HCT116 (cell line): ENCODE measurements at regions not wholly inside any gene's neighbourhood (a gene's known extent, or its start where the extent isn't known, plus 50 kb on each side); places are given as distances from the start of the nearest gene placed in this dataset.

Experiments
- ATAC-seq: fragments of 200-7000 bp; cut with Tn5 transposase; 2 replicates; pipeline ENCODE4 v1.9.1; 2020; ENCODE audit warnings: mild to moderate bottlenecking, moderate library complexity
- BruUV-seq: library from RNA; stranded (reverse); fragments of 400-500 nt; replicated peaks from 2 replicates; lab custom pipeline; 2021; lab: Mats Ljungman, UMichigan
- CTCF ChIA-PET: fragments of 300-600 bp; sonication (Branson Sonifier 250); formaldehyde crosslinking; loops from one replicate; lab custom pipeline; 2021; ENCODE audit warnings: antibody characterized with exemption; lab: Charles Lee
- POLR2A ChIA-PET: fragments of 300-600, 350-600 bp; sonication (Branson Sonifier 250); formaldehyde crosslinking; loops from one replicate; lab custom pipeline; 2021; ENCODE audit warnings: antibody characterized with exemption; lab: Charles Lee
- RAD21 ChIA-PET, 2 experiments: fragments of 300-600 bp; sonication (Branson Sonifier 250); formaldehyde crosslinking; loops; one replicate each; lab custom pipeline; 2023; ENCODE audit warnings: low total read pairs in 2 of 2; ENCODE audit not compliant: uncharacterized antibody in 2 of 2, unreplicated experiment in 2 of 2, low non-redundant PET in 1 of 2; lab: Charles Lee
- DNase-seq: peaks from one replicate; pipeline ENCODE4 v3.0.0-alpha.2; 2010; ENCODE audit warnings: low read depth, low spot score
- H2AFZ ChIP-seq: fragments of 200-600 bp; shearing (Covaris generic), sonication (generic); 2 replicates; pipeline ENCODE4 v1.6.1; 2017; ENCODE audit warnings: low read depth, mixed run types, mixed read lengths, antibody characterized with exemption, low read length; ENCODE audit not compliant: poor library complexity, severe bottlenecking
- H3K27ac ChIP-seq: 2 replicates; pipeline ENCODE4 v1.5.1; 2012; ENCODE audit warnings: low read depth, low read length
- H3K27me3 ChIP-seq: fragments of 200-600 bp; sonication (generic); 2 replicates; pipeline ENCODE4 v1.6.1; 2016; ENCODE audit warnings: mixed run types, low read length, mixed read lengths; ENCODE audit not compliant: insufficient read depth
- H3K36me3 ChIP-seq, 2 experiments: fragments of 200-500 bp in 1 of 2; fragments of 200-600 bp in 1 of 2; sonication (Bioruptor generic) in 1 of 2; sonication (generic) in 1 of 2; 2 replicates each; pipeline versions ENCODE4 v1.5.1 to v1.6.1; 2014 to 2016; ENCODE audit warnings: low read length in 2 of 2, inconsistent platforms in 1 of 2, mixed read lengths in 1 of 2, mixed run types in 1 of 2; ENCODE audit not compliant: insufficient read depth in 2 of 2, control insufficient read depth in 1 of 2
- H3K4me1 ChIP-seq, 2 experiments: fragments of 200-600 bp in 1 of 2; sonication (generic) in 1 of 2; 2 replicates each; pipeline versions ENCODE4 v1.5.1 to v1.6.1; 2012 to 2017; ENCODE audit warnings: low read length in 2 of 2, inconsistent platforms in 1 of 2, mild to moderate bottlenecking in 1 of 2, mixed read lengths in 1 of 2, mixed run types in 1 of 2, moderate library complexity in 1 of 2; ENCODE audit not compliant: insufficient read depth in 2 of 2, control insufficient read depth in 1 of 2
- H3K4me2 ChIP-seq: fragments of 200-600 bp; sonication (generic); 2 replicates; pipeline ENCODE4 v1.6.1; 2017; ENCODE audit warnings: mixed run types, low read length, mixed read lengths
- H3K4me3 ChIP-seq, 2 experiments: fragments of 200-600 bp in 1 of 2; sonication (generic) in 1 of 2; replicated peaks in 1 of 2; 2 replicates each; pipeline ENCODE4 v1.5.1; 2011 to 2016; ENCODE audit warnings: low read length in 2 of 2, control low read depth in 1 of 2, low read depth in 1 of 2, mild to moderate bottlenecking in 1 of 2, mixed read lengths in 1 of 2, mixed run types in 1 of 2
- H3K79me2 ChIP-seq: fragments of 200-600 bp; sonication (generic); 2 replicates; pipeline ENCODE4 v1.6.1; 2017; ENCODE audit warnings: mild to moderate bottlenecking, mixed run types, low read length, moderate library complexity, mixed read lengths; ENCODE audit not compliant: insufficient read depth
- H3K9ac ChIP-seq: fragments of 200-600 bp; sonication (generic); 2 replicates; pipeline ENCODE4 v1.6.1; 2016; ENCODE audit warnings: low read length, mixed read lengths
- H3K9me2 ChIP-seq: fragments of 200-600 bp; sonication (generic), shearing (Covaris generic); 2 replicates; pipeline ENCODE4 v1.6.1; 2017; ENCODE audit warnings: mixed run types, mild to moderate bottlenecking, moderate library complexity; ENCODE audit not compliant: insufficient read depth
- H3K9me3 ChIP-seq, 2 experiments: fragments of 200-500 bp in 1 of 2; fragments of 200-600 bp in 1 of 2; sonication (Bioruptor generic) in 1 of 2; sonication (generic) in 1 of 2; 2 replicates each; pipeline ENCODE4 v1.6.1; 2014 to 2017; ENCODE audit warnings: low read length in 2 of 2, mixed read lengths in 2 of 2, inconsistent platforms in 1 of 2, low read depth in 1 of 2, mild to moderate bottlenecking in 1 of 2, mixed run types in 1 of 2, moderate library complexity in 1 of 2; ENCODE audit not compliant: control insufficient read depth in 1 of 2, insufficient read depth in 1 of 2
- H4K20me1 ChIP-seq: fragments of 200-600 bp; sonication (generic), shearing (Covaris generic); 2 replicates; pipeline ENCODE4 v1.6.1; 2017; ENCODE audit warnings: mixed run types, mild to moderate bottlenecking, moderate library complexity; ENCODE audit not compliant: insufficient read depth
- CBX3 ChIP-seq: IDR thresholded peaks from 2 replicates; pipeline ENCODE4 v1.6.1; 2012; ENCODE audit warnings: low read depth
- EGR1 ChIP-seq: IDR thresholded peaks from 2 replicates; pipeline ENCODE4 v1.6.1; 2012; ENCODE audit warnings: low read depth
- ELF1 ChIP-seq: IDR thresholded peaks from 2 replicates; pipeline ENCODE4 v1.6.1; 2012; ENCODE audit warnings: low read depth, borderline replicate concordance
- EZH2 ChIP-seq: fragments of 200-600 bp; sonication (generic); IDR thresholded peaks from 2 replicates; pipeline ENCODE4 v1.6.1; 2017; ENCODE audit warnings: antibody characterized with exemption, mixed run types
- EZH2phosphoT487 ChIP-seq: fragments of 200-600 bp; IDR thresholded peaks from 2 replicates; pipeline ENCODE4 v1.6.1; 2018; ENCODE audit warnings: antibody characterized with exemption, borderline replicate concordance
- FOSL1 ChIP-seq: IDR thresholded peaks from 2 replicates; pipeline ENCODE4 v1.6.1; 2012; ENCODE audit warnings: low read depth
- JUND ChIP-seq: IDR thresholded peaks from 2 replicates; pipeline ENCODE4 v1.6.1; 2012
- POLR2A ChIP-seq: IDR thresholded peaks from 2 replicates; pipeline ENCODE4 v1.7.0; 2011; ENCODE audit warnings: borderline replicate concordance; ENCODE audit not compliant: insufficient read depth, insufficient read length; ENCODE audit errors: extremely low read depth
- POLR2AphosphoS5 ChIP-seq: IDR thresholded peaks from 2 replicates; pipeline ENCODE4 v1.6.1; 2011; ENCODE audit warnings: mild to moderate bottlenecking, low read depth, low read length, moderate library complexity
- RAD21 ChIP-seq: IDR thresholded peaks from 2 replicates; pipeline ENCODE4 v1.6.1; 2012; ENCODE audit warnings: low read depth, mild to moderate bottlenecking
- SIN3A ChIP-seq: IDR thresholded peaks from 2 replicates; pipeline ENCODE4 v1.6.1; 2012; ENCODE audit warnings: low read depth
- SP1 ChIP-seq: IDR thresholded peaks from 2 replicates; pipeline ENCODE4 v1.6.1; 2012; ENCODE audit warnings: low read depth
- TCF7L2 ChIP-seq: IDR thresholded peaks from 2 replicates; pipeline ENCODE4 v1.7.0; 2011; ENCODE audit warnings: borderline replicate concordance, inconsistent platforms; ENCODE audit not compliant: insufficient read depth, insufficient read length; ENCODE audit errors: extremely low read depth
- ZNF274 ChIP-seq: fragments of 200-500 bp; sonication (Bioruptor generic); IDR thresholded peaks from 2 replicates; pipeline ENCODE4 v1.6.1; 2014; ENCODE audit warnings: mild to moderate bottlenecking, low read depth, low read length, inconsistent platforms
- intact Hi-C: fragments of 100-400 bp; cut with micrococcal nuclease; formaldehyde crosslinking; loops from 2 replicates; pipeline ENCODE4 v1.10.0; 2022
- TF ChIP-seq, protein P1 (sequence below): IDR thresholded peaks from 2 replicates; pipeline ENCODE4 v1.6.1; 2012
- TF ChIP-seq, protein P2 (sequence below): IDR thresholded peaks from 2 replicates; pipeline ENCODE4 v1.6.1; 2012
- TF ChIP-seq, protein P3 (sequence below), 3 experiments: fragments of 200-600 bp in 1 of 3; sonication (generic) in 1 of 3; IDR thresholded peaks in 2 of 3; conservative IDR thresholded peaks in 1 of 3; 2 replicates each; pipeline ENCODE4 v1.5.1; 2012 to 2017; ENCODE audit warnings: low read depth in 2 of 3, low read length in 2 of 3, antibody characterized with exemption in 1 of 3, borderline replicate concordance in 1 of 3, control low read depth in 1 of 3, mild to moderate bottlenecking in 1 of 3, mixed read lengths in 1 of 3, mixed run types in 1 of 3, moderate library complexity in 1 of 3; ENCODE audit not compliant: insufficient read depth in 1 of 3
- TF ChIP-seq, protein P4 (sequence below): IDR thresholded peaks from 2 replicates; pipeline ENCODE4 v1.6.1; 2012; ENCODE audit warnings: low read depth

GRCh38 chr4:20313237-20314030 lies 61.7 kb downstream of the SLIT2 start (continued):
- TF ChIP-seq ZNF274 (no peak), RAD21 (peak; percentile 32; the same call in 1 of the 2 replicates)
- TF ChIP-seq, protein P1, sequence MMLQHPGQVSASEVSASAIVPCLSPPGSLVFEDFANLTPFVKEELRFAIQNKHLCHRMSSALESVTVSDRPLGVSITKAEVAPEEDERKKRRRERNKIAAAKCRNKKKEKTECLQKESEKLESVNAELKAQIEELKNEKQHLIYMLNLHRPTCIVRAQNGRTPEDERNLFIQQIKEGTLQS = no peak

DNA sequence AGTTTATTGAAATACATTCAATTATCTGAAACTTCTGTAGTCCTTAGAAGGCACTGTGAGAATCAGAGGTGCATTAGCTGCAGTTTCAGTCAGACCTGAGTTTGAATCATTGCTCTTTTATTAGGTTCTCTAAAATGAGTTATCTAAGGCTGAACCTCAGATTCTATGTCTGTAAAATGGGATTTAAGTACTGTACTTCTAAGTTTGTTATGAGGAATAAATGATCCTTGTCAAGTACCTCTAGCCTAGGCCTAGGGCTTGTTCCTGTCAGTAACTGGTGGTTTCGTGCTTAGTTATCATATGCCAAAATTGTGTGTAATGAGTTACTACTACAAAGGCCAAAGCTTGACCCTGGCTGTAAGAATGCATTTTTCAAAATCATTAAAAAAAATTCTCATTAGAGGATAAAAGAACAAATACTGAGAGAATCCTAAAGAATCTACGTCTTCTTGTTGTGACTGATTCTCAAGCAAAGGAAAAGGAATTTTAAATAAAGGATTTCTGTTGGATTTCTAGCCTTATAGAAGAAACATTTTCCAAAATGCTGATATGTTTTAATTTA lies 65.8 kb downstream of the SLIT2 start:
- BruUV-seq = no TSS peak

More for the DNA sequence above, 65.8 kb downstream of the SLIT2 start:
- Histone ChIP-seq H3K27me3 (0 out of 2 replicates have a peak, but pooled peaks cover 4% of the 10 kb centered on the region), H3K79me2 (no peaks in the 10 kb centered on the region)
- no peak for DNase-seq
- TF ChIP-seq SP1 = no peak
- TF ChIP-seq JUND = no peak
- TF ChIP-seq TCF7L2 = no peak
- no peak for TF ChIP-seq SIN3A
- TF ChIP-seq ZNF274 = no peak
- TF ChIP-seq EZH2 = no peak
- TF ChIP-seq POLR2A = no peak
- TF ChIP-seq, protein P2, sequence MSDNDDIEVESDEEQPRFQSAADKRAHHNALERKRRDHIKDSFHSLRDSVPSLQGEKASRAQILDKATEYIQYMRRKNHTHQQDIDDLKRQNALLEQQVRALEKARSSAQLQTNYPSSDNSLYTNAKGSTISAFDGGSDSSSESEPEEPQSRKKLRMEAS = no peak
- TF ChIP-seq EGR1 = no peak
- TF ChIP-seq CBX3 = no peak
- TF ChIP-seq, protein P3, sequence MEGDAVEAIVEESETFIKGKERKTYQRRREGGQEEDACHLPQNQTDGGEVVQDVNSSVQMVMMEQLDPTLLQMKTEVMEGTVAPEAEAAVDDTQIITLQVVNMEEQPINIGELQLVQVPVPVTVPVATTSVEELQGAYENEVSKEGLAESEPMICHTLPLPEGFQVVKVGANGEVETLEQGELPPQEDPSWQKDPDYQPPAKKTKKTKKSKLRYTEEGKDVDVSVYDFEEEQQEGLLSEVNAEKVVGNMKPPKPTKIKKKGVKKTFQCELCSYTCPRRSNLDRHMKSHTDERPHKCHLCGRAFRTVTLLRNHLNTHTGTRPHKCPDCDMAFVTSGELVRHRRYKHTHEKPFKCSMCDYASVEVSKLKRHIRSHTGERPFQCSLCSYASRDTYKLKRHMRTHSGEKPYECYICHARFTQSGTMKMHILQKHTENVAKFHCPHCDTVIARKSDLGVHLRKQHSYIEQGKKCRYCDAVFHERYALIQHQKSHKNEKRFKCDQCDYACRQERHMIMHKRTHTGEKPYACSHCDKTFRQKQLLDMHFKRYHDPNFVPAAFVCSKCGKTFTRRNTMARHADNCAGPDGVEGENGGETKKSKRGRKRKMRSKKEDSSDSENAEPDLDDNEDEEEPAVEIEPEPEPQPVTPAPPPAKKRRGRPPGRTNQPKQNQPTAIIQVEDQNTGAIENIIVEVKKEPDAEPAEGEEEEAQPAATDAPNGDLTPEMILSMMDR (IDR thresholded peaks at IDR 0.05 in 2 of 3, conservative IDR thresholded peaks at IDR 0.05 in 1 of 3; ENCODE audit: borderline replicate concordance in 1 of 3, insufficient read depth in 1 of 3, low read depth in 2 of 3, low read length in 2 of 3) = no peak
- TF ChIP-seq, protein P1 = no peak
- TF ChIP-seq POLR2AphosphoS5 = no peak
- no peak for TF ChIP-seq EZH2phosphoT487
- no peak for TF ChIP-seq FOSL1
- TF ChIP-seq, protein P4, sequence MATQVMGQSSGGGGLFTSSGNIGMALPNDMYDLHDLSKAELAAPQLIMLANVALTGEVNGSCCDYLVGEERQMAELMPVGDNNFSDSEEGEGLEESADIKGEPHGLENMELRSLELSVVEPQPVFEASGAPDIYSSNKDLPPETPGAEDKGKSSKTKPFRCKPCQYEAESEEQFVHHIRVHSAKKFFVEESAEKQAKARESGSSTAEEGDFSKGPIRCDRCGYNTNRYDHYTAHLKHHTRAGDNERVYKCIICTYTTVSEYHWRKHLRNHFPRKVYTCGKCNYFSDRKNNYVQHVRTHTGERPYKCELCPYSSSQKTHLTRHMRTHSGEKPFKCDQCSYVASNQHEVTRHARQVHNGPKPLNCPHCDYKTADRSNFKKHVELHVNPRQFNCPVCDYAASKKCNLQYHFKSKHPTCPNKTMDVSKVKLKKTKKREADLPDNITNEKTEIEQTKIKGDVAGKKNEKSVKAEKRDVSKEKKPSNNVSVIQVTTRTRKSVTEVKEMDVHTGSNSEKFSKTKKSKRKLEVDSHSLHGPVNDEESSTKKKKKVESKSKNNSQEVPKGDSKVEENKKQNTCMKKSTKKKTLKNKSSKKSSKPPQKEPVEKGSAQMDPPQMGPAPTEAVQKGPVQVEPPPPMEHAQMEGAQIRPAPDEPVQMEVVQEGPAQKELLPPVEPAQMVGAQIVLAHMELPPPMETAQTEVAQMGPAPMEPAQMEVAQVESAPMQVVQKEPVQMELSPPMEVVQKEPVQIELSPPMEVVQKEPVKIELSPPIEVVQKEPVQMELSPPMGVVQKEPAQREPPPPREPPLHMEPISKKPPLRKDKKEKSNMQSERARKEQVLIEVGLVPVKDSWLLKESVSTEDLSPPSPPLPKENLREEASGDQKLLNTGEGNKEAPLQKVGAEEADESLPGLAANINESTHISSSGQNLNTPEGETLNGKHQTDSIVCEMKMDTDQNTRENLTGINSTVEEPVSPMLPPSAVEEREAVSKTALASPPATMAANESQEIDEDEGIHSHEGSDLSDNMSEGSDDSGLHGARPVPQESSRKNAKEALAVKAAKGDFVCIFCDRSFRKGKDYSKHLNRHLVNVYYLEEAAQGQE = no peak
- TF ChIP-seq RAD21 = no peak
- no peak for TF ChIP-seq ELF1
- TF ChIP-seq, all 23 proteins: peak for 0
- RAD21 ChIA-PET = no interaction called here
- Histone ChIP-seq H3K27ac (no peak overlapping the region), H3K36me3 (no peaks in the 10 kb centered on the region), H3K9me2 (no peaks in the 10 kb centered on the region), H3K9me3 (no peaks in the 10 kb centered on the region), H3K4me3 (no peak overlapping the region), H3K4me1 (no peaks in the 10 kb centered on the region), H2AFZ (no peak overlapping the region), H4K20me1 (no peaks in the 10 kb centered on the region), H3K9ac (no peak overlapping the region), H3K4me2 (no peak overlapping the region)
- CTCF ChIA-PET = no interaction called here
- POLR2A ChIA-PET = no interaction called here
- ATAC-seq = no peak
- intact Hi-C loops = no loop called here
